Suppressor macrophage treated with lipopolysaccharide for 4 hours (primary cell): ENCODE measurements at regions not wholly inside any gene's neighbourhood (a gene's known extent, or its start where the extent isn't known, plus 50 kb on each side); places are given as distances from the start of the nearest gene placed in this dataset.
"Not testable (repeated sequence)": the region's sequence is repeated elsewhere in the genome, so short reads cannot be mapped to it uniquely, and the experiment has no call there.

Source experiments
- DNase-seq: peaks from one replicate; pipeline ENCODE4 v3.0.0-alpha.2; 2020

- no peak for DNase-seq
Measured at GRCh38 chr11:44361813-44362212, 51.9 kb upstream of the ALX4 start.

GRCh38 chr11:44363116-44363515, 53.2 kb upstream of the ALX4 start:
- no peak for DNase-seq

- no peak for DNase-seq
Measured at GRCh38 chr11:44364596-44364995, 54.7 kb upstream of the ALX4 start.

GRCh38 chr11:44365616-44366015, 55.7 kb upstream of the ALX4 start:
- no peak for DNase-seq

- no peak for DNase-seq
Measured at GRCh38 chr11:44366026-44366425, 56.1 kb upstream of the ALX4 start.

- DNase-seq, result no peak
Measured at GRCh38 chr11:44366741-44367140, 56.8 kb upstream of the ALX4 start.

GRCh38 chr11:44367452-44367851, 57.5 kb upstream of the ALX4 start:
- DNase-seq, result no peak

- DNase-seq, result no peak
Measured at GRCh38 chr11:44368886-44369285, 58.9 kb upstream of the ALX4 start.

- not testable (repeated sequence) for DNase-seq
Measured at GRCh38 chr11:44371042-44371441, 61.1 kb upstream of the ALX4 start.

- no peak for DNase-seq
Measured at GRCh38 chr11:44371706-44372105, 61.8 kb upstream of the ALX4 start.

- DNase-seq, result no peak
Measured at GRCh38 chr11:44372989-44373388, 63.0 kb upstream of the ALX4 start.

GRCh38 chr11:44374001-44374400, 64.1 kb upstream of the ALX4 start:
- DNase-seq, result no peak

GRCh38 chr11:44376423-44376822, 66.5 kb upstream of the ALX4 start:
- DNase-seq, result no peak

- DNase-seq, result no peak
Measured at GRCh38 chr11:44377121-44377520, 67.2 kb upstream of the ALX4 start.

GRCh38 chr11:44377914-44378321, 68.0 kb upstream of the ALX4 start:
- DNase-seq, result no peak

- no peak for DNase-seq
Measured at GRCh38 chr11:44379141-44380008, 69.4 kb upstream of the ALX4 start.

- no peak for DNase-seq
Measured at GRCh38 chr11:44380009-44380313, 70.0 kb upstream of the ALX4 start.

GRCh38 chr11:44380820-44381219, 70.9 kb upstream of the ALX4 start:
- DNase-seq, result no peak

GRCh38 chr11:44381261-44381660, 71.3 kb upstream of the ALX4 start:
- DNase-seq, result no peak

- DNase-seq, result no peak
Measured at GRCh38 chr11:44382118-44382517, 72.2 kb upstream of the ALX4 start.

- DNase-seq, result no peak
Measured at GRCh38 chr11:44382656-44383240, 72.8 kb upstream of the ALX4 start.

GRCh38 chr11:44383246-44383645, 73.3 kb upstream of the ALX4 start:
- no peak for DNase-seq

GRCh38 chr11:44387415-44387814, 77.5 kb upstream of the ALX4 start:
- no peak for DNase-seq

GRCh38 chr11:44387825-44388224, 77.9 kb upstream of the ALX4 start:
- no peak for DNase-seq
